HG03139 (cell line): ENCODE measurements at regions not wholly inside any gene's neighbourhood (a gene's known extent, or its start where the extent isn't known, plus 50 kb on each side); places are given as distances from the start of the nearest gene placed in this dataset.
"Not testable (repeated sequence)": the region's sequence is repeated elsewhere in the genome, so short reads cannot be mapped to it uniquely, and the experiment has no call there.

ENCODE experiments used
- ATAC-seq: cut with Tn5 transposase; IDR thresholded peaks from one replicate; pipeline ENCODE4 v1.9.1; 2021; ENCODE audit not compliant: unreplicated experiment

GRCh38 chr2:194602750-194603149 lies 1054.3 kb upstream of the SLC39A10 start:
- ATAC-seq: no peak

DNA sequence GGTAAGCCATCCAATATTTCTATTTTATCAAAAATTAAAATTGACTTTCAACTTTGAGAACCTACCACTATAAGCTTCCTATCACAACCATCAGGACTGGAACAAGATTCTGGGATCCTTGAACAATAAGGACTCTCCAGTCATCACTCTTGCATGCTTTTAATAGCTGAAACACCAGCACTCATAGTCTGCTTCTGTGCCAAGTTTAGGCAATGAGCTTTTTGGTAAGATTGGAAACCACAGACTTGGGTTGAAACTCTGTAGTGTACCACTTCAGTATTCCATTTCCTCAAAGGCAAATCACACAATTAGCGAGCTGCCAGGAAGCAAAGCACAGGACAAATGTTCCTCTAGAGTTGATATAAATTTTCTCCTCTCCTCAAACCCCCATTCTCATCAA lies 1065.8 kb upstream of the SLC39A10 start:
- no peak for ATAC-seq

GRCh38 chr2:194587739-194588270 lies 1069.2 kb upstream of the SLC39A10 start:
- ATAC-seq: no peak

- ATAC-seq: peak; percentile 56
Measured at GRCh38 chr2:194567661-194568017, 1089.4 kb upstream of the SLC39A10 start.

DNA sequence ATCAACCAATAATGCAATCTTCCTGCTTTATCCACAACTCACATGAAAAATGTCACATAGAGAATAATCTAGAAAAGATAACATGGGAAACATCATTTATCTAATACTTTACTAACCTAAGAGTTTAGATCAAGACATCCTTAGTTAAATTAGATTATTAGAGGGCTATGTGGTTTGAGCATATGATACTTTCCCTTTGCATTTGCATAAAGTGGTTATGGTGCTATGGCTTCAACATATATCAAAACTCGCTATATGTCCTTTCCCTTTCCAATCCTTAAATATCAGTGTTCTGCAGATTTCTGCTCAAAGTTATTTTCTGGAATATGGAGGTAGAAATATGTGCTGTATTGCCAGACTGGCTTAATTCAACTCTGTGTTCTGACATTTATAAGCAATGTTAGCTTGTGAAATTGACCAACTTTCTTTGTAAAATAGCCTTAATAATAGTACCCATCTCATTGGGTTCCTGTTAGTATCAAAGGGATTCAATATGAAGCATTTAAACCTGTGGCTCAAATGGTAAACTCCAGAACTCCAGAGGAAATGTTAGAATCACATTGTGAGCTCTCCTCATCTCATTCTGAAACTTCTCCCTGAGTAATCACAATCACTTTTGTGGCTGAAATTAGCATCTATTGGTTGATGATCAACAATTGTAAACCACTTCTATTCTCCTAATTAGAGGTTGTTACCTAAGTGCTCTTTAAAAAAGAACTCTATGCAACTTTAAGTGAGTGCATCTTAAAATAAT lies 1089.9 kb upstream of the SLC39A10 start:
- peak; percentile 86 for ATAC-seq

DNA sequence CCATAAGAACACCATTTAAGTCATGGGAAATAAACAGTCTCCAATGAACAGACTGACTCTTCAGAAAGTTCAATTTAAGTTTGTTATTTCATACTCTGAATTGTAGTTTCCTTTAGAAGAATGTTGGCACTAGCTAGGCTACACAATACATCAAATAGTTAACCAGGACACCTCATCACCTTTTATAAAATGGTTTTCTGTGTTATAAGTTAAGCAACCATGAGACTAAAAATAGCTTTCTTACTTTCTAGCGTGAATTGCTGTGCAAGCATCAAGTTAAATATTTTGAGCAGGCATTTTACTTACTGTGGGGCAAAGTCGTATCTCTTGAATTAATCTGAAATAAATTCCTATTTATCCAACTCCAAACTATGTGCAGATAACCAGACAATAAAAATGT lies 1092.6 kb upstream of the SLC39A10 start:
- no peak for ATAC-seq

GRCh38 chr2:194562329-194562728 lies 1094.7 kb upstream of the SLC39A10 start:
- no peak for ATAC-seq

- ATAC-seq: no peak
Measured at GRCh38 chr2:194559964-194560363, 1097.1 kb upstream of the SLC39A10 start.

DNA sequence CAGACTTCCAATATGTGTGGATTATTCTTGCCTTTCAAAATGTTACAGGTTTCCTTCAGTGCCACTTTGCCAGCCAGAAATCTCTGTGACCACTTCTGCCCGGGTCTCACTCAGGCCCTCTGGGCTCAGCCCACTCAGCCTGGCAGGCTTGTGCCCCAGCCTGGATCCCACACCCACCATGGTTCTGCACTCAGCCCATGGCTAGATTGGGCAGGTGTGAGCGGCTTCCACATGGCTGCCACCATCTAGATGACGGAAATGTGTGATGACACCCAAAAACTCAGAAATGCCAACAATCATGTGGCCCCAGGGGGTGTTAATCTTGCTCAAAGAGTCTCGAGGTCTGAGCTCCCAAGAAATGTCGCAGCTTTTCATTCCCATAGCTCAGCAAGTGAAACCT lies 1097.5 kb upstream of the SLC39A10 start:
- no peak for ATAC-seq

DNA sequence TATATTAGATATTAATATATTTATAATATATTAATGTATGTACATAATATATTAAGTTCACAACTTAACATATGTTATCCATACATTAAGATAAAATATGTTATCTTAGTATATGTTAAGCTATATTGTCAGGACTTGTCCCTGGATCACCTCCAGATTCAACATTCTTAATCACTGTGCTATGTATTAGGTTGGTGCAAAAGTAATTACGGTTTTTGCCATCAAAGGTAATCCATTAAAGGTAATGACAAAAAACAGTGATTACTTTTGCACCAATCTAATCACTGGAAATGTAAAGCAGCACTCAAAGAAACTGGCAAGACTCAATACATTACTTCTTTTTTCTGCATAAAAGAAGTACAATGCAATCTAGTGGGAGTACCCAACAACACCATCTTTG lies 1099.0 kb upstream of the SLC39A10 start:
- ATAC-seq: no peak

GRCh38 chr2:194556629-194557028 lies 1100.4 kb upstream of the SLC39A10 start:
- no peak for ATAC-seq

DNA sequence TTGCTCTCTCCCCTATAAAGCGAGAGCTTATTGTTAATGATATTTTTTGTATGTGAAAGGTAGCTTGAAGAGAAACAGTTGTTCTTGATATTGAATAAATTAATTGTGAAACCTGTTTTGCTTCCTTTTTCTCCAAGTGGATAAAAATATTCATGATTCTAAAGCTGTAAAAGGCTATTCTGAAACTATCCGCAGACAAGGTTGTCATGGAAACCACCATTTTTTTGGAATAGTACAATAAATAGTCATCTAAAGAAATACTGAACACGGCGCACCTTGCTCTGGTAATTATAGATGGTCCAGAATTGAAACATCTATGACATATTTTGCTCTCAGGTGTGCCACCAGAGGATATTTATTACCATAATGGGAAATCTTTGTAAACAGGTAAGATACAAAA lies 1103.0 kb upstream of the SLC39A10 start:
- ATAC-seq: no peak

DNA sequence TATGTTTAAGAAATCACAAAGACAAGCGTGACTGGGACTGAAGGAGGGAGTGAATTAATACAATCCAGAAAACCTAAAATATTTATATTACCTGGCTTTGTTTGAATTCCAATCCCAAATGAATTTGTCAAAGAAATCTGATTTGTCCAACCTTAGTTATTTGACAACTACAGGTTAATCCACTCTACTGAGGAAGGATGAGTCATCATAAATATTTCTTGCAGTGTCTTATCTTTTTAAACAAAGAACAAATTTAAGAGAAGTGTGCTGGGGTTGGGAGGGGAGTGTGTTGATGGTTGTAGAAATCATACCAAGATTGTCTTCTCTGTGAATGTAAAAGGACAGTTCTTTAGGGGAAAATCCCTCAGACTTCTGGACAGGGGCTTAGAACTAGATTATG lies 1106.3 kb upstream of the SLC39A10 start:
- ATAC-seq: no peak

GRCh38 chr2:194549387-194549786 lies 1107.6 kb upstream of the SLC39A10 start:
- ATAC-seq: no peak

GRCh38 chr2:194545978-194546377 lies 1111.0 kb upstream of the SLC39A10 start:
- no peak for ATAC-seq

DNA sequence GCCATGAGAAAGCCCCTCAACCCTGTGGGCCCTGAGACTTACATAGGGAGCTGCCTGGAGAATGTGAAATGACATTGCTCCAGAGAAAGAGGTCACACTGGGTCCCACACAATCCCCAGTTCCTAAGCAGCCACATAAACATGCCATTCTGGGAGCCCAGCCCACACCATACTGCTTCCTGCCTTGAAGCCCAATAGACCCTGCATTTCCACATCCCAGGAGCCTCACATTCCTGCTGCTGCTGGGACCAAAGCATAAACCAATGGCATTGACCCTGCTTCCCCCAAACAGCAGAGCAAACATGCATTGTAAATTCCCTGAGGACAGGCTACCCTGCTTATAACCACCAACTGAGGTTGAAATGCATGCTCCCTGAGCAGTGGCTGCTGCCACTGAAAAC lies 1117.6 kb upstream of the SLC39A10 start:
- ATAC-seq: no peak

GRCh38 chr2:194526121-194526520 lies 1130.9 kb upstream of the SLC39A10 start:
- ATAC-seq: no peak

DNA sequence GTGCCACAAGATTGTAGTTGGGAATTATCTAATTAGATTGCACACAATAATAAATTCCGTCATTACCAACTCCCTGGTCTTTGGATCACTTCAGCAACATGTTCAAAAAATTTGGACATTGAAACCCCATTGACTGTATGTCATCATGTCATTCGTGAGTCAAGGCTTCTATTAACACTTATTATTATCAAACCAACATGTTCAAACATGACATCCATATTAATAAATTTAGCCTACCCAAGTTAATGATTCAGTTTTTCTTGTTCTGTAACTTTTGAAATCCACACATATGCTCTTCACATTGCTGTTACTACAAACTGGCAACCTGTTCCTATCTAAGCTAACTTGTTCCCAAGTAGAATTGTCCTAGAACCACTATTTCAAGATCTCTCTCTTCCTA lies 1142.7 kb upstream of the SLC39A10 start:
- ATAC-seq: no peak

- ATAC-seq: not testable (repeated sequence)
Measured at GRCh38 chr2:194511070-194511469, 1146.0 kb upstream of the SLC39A10 start.

GRCh38 chr2:194504876-194505275 lies 1152.2 kb upstream of the SLC39A10 start:
- ATAC-seq: not testable (repeated sequence)

DNA sequence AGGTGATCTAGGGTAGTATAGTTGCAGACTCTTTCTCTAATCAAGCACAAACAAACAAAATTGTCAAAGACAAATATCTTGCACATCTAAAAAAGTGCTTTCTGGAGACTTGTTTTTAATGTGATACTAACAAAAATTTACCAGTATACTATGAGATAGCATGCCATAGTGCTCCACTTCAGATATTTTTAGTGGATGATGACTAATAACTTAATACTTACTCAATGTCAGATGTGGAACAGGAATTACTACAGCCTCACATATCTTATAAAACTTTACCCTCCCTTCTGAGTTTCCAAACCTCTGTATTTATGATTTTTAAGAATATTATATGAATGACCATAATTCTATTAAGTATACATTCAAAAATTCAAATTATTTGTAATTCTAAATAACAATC lies 1162.0 kb upstream of the SLC39A10 start:
- ATAC-seq: no peak

- ATAC-seq: no peak
Measured at GRCh38 chr2:194494401-194494800, 1162.6 kb upstream of the SLC39A10 start.
